Tibial nerve (tissue), 3 donors: ENCODE measurements at regions not wholly inside any gene's neighbourhood (a gene's known extent, or its start where the extent isn't known, plus 50 kb on each side); places are given as distances from the start of the nearest gene placed in this dataset.

Experiments
- CTCF ChIP-seq, 5 experiments: fragments of 200-600 bp in 3 of 5; fragments of 450-650 bp in 2 of 5; sonication (generic) in 3 of 5; IDR thresholded peaks; one replicate each; pipeline ENCODE4 v1.5.1; 2016 to 2019; ENCODE audit warnings: antibody characterized with exemption in 5 of 5, mild to moderate bottlenecking in 3 of 5, moderate library complexity in 2 of 5
- POLR2A ChIP-seq, 2 donors: fragments of 450-650 bp; IDR thresholded peaks; one replicate each; pipeline ENCODE4 v1.6.1; 2017; ENCODE audit warnings: antibody characterized with exemption in 2 of 2, mild to moderate bottlenecking in 2 of 2, moderate library complexity in 2 of 2

- TF ChIP-seq POLR2A (IDR thresholded peaks at IDR 0.05) (no peak), CTCF (IDR thresholded peaks at IDR 0.05) (no peak)
These were observed 158.7 kb upstream of the PDE10A start for GRCh38 chr6:165821754-165822153.
